HCT116 (cell line): ENCODE measurements at regions not wholly inside any gene's neighbourhood (a gene's known extent, or its start where the extent isn't known, plus 50 kb on each side); places are given as distances from the start of the nearest gene placed in this dataset.

ENCODE experiments used
- ATAC-seq: fragments of 200-7000 bp; cut with Tn5 transposase; 2 replicates; pipeline ENCODE4 v1.9.1; 2020; ENCODE audit warnings: mild to moderate bottlenecking, moderate library complexity
- BruUV-seq: library from RNA; stranded (reverse); fragments of 400-500 nt; replicated peaks from 2 replicates; lab custom pipeline; 2021; lab: Mats Ljungman, UMichigan
- CTCF ChIA-PET: fragments of 300-600 bp; sonication (Branson Sonifier 250); formaldehyde crosslinking; loops from one replicate; lab custom pipeline; 2021; ENCODE audit warnings: antibody characterized with exemption; lab: Charles Lee
- POLR2A ChIA-PET: fragments of 300-600, 350-600 bp; sonication (Branson Sonifier 250); formaldehyde crosslinking; loops from one replicate; lab custom pipeline; 2021; ENCODE audit warnings: antibody characterized with exemption; lab: Charles Lee
- RAD21 ChIA-PET, 2 experiments: fragments of 300-600 bp; sonication (Branson Sonifier 250); formaldehyde crosslinking; loops; one replicate each; lab custom pipeline; 2023; ENCODE audit warnings: low total read pairs in 2 of 2; ENCODE audit not compliant: uncharacterized antibody in 2 of 2, unreplicated experiment in 2 of 2, low non-redundant PET in 1 of 2; lab: Charles Lee
- DNase-seq: peaks from one replicate; pipeline ENCODE4 v3.0.0-alpha.2; 2010; ENCODE audit warnings: low read depth, low spot score
- H2AFZ ChIP-seq: fragments of 200-600 bp; shearing (Covaris generic), sonication (generic); 2 replicates; pipeline ENCODE4 v1.6.1; 2017; ENCODE audit warnings: low read depth, mixed run types, mixed read lengths, antibody characterized with exemption, low read length; ENCODE audit not compliant: poor library complexity, severe bottlenecking
- H3K27ac ChIP-seq: 2 replicates; pipeline ENCODE4 v1.5.1; 2012; ENCODE audit warnings: low read depth, low read length
- H3K27me3 ChIP-seq: fragments of 200-600 bp; sonication (generic); 2 replicates; pipeline ENCODE4 v1.6.1; 2016; ENCODE audit warnings: mixed run types, low read length, mixed read lengths; ENCODE audit not compliant: insufficient read depth
- H3K36me3 ChIP-seq, 2 experiments: fragments of 200-500 bp in 1 of 2; fragments of 200-600 bp in 1 of 2; sonication (Bioruptor generic) in 1 of 2; sonication (generic) in 1 of 2; 2 replicates each; pipeline versions ENCODE4 v1.5.1 to v1.6.1; 2014 to 2016; ENCODE audit warnings: low read length in 2 of 2, inconsistent platforms in 1 of 2, mixed read lengths in 1 of 2, mixed run types in 1 of 2; ENCODE audit not compliant: insufficient read depth in 2 of 2, control insufficient read depth in 1 of 2
- H3K4me1 ChIP-seq, 2 experiments: fragments of 200-600 bp in 1 of 2; sonication (generic) in 1 of 2; 2 replicates each; pipeline versions ENCODE4 v1.5.1 to v1.6.1; 2012 to 2017; ENCODE audit warnings: low read length in 2 of 2, inconsistent platforms in 1 of 2, mild to moderate bottlenecking in 1 of 2, mixed read lengths in 1 of 2, mixed run types in 1 of 2, moderate library complexity in 1 of 2; ENCODE audit not compliant: insufficient read depth in 2 of 2, control insufficient read depth in 1 of 2
- H3K4me2 ChIP-seq: fragments of 200-600 bp; sonication (generic); 2 replicates; pipeline ENCODE4 v1.6.1; 2017; ENCODE audit warnings: mixed run types, low read length, mixed read lengths
- H3K4me3 ChIP-seq, 2 experiments: fragments of 200-600 bp in 1 of 2; sonication (generic) in 1 of 2; replicated peaks in 1 of 2; 2 replicates each; pipeline ENCODE4 v1.5.1; 2011 to 2016; ENCODE audit warnings: low read length in 2 of 2, control low read depth in 1 of 2, low read depth in 1 of 2, mild to moderate bottlenecking in 1 of 2, mixed read lengths in 1 of 2, mixed run types in 1 of 2
- H3K79me2 ChIP-seq: fragments of 200-600 bp; sonication (generic); 2 replicates; pipeline ENCODE4 v1.6.1; 2017; ENCODE audit warnings: mild to moderate bottlenecking, mixed run types, low read length, moderate library complexity, mixed read lengths; ENCODE audit not compliant: insufficient read depth
- H3K9ac ChIP-seq: fragments of 200-600 bp; sonication (generic); 2 replicates; pipeline ENCODE4 v1.6.1; 2016; ENCODE audit warnings: low read length, mixed read lengths
- H3K9me2 ChIP-seq: fragments of 200-600 bp; sonication (generic), shearing (Covaris generic); 2 replicates; pipeline ENCODE4 v1.6.1; 2017; ENCODE audit warnings: mixed run types, mild to moderate bottlenecking, moderate library complexity; ENCODE audit not compliant: insufficient read depth
- H3K9me3 ChIP-seq, 2 experiments: fragments of 200-500 bp in 1 of 2; fragments of 200-600 bp in 1 of 2; sonication (Bioruptor generic) in 1 of 2; sonication (generic) in 1 of 2; 2 replicates each; pipeline ENCODE4 v1.6.1; 2014 to 2017; ENCODE audit warnings: low read length in 2 of 2, mixed read lengths in 2 of 2, inconsistent platforms in 1 of 2, low read depth in 1 of 2, mild to moderate bottlenecking in 1 of 2, mixed run types in 1 of 2, moderate library complexity in 1 of 2; ENCODE audit not compliant: control insufficient read depth in 1 of 2, insufficient read depth in 1 of 2
- H4K20me1 ChIP-seq: fragments of 200-600 bp; sonication (generic), shearing (Covaris generic); 2 replicates; pipeline ENCODE4 v1.6.1; 2017; ENCODE audit warnings: mixed run types, mild to moderate bottlenecking, moderate library complexity; ENCODE audit not compliant: insufficient read depth
- ATF3 ChIP-seq: IDR thresholded peaks from 2 replicates; pipeline ENCODE4 v1.6.1; 2012
- CTCF ChIP-seq, 3 experiments: fragments of 200-600 bp in 1 of 3; sonication (generic) in 1 of 3; IDR thresholded peaks in 2 of 3; conservative IDR thresholded peaks in 1 of 3; 2 replicates each; pipeline ENCODE4 v1.5.1; 2012 to 2017; ENCODE audit warnings: low read depth in 2 of 3, low read length in 2 of 3, antibody characterized with exemption in 1 of 3, borderline replicate concordance in 1 of 3, control low read depth in 1 of 3, mild to moderate bottlenecking in 1 of 3, mixed read lengths in 1 of 3, mixed run types in 1 of 3, moderate library complexity in 1 of 3; ENCODE audit not compliant: insufficient read depth in 1 of 3
- EGR1 ChIP-seq: IDR thresholded peaks from 2 replicates; pipeline ENCODE4 v1.6.1; 2012; ENCODE audit warnings: low read depth
- FOSL1 ChIP-seq: IDR thresholded peaks from 2 replicates; pipeline ENCODE4 v1.6.1; 2012; ENCODE audit warnings: low read depth
- JUND ChIP-seq: IDR thresholded peaks from 2 replicates; pipeline ENCODE4 v1.6.1; 2012
- RAD21 ChIP-seq: IDR thresholded peaks from 2 replicates; pipeline ENCODE4 v1.6.1; 2012; ENCODE audit warnings: low read depth, mild to moderate bottlenecking
- REST ChIP-seq: IDR thresholded peaks from 2 replicates; pipeline ENCODE4 v1.6.1; 2012; ENCODE audit warnings: low read depth
- SIN3A ChIP-seq: IDR thresholded peaks from 2 replicates; pipeline ENCODE4 v1.6.1; 2012; ENCODE audit warnings: low read depth
- TCF7L2 ChIP-seq: IDR thresholded peaks from 2 replicates; pipeline ENCODE4 v1.7.0; 2011; ENCODE audit warnings: borderline replicate concordance, inconsistent platforms; ENCODE audit not compliant: insufficient read depth, insufficient read length; ENCODE audit errors: extremely low read depth
- ZBTB33 ChIP-seq: IDR thresholded peaks from 2 replicates; pipeline ENCODE4 v1.6.1; 2011; ENCODE audit warnings: mild to moderate bottlenecking, low read length, moderate library complexity; ENCODE audit not compliant: insufficient replicate concordance; ENCODE audit errors: extremely low read depth
- ZFX ChIP-seq: fragments of 450-650 bp; IDR thresholded peaks from 2 replicates; pipeline ENCODE4 v1.6.1; 2017
- intact Hi-C: fragments of 100-400 bp; cut with micrococcal nuclease; formaldehyde crosslinking; loops from 2 replicates; pipeline ENCODE4 v1.10.0; 2022
- TF ChIP-seq, protein P1 (sequence below): IDR thresholded peaks from 2 replicates; pipeline ENCODE4 v1.6.1; 2012

- no peak overlapping the region for H3K4me3 ChIP-seq
- no peak overlapping the region for H3K9ac ChIP-seq
- H3K27ac ChIP-seq = no peak overlapping the region
- H3K9me2 ChIP-seq = no peaks in the 10 kb centered on the region
- H2AFZ ChIP-seq = no peak overlapping the region
- TF ChIP-seq SIN3A (no peak), ATF3 (no peak), ZBTB33 (no peak), CTCF (IDR thresholded peaks at IDR 0.05 in 2 of 3, conservative IDR thresholded peaks at IDR 0.05 in 1 of 3; ENCODE audit: borderline replicate concordance in 1 of 3, insufficient read depth in 1 of 3, low read depth in 2 of 3, low read length in 2 of 3) (peak; percentile 41 to 42 (median 41); a peak in 4 of 6 replicates), REST (no peak), TCF7L2 (no peak), FOSL1 (no peak), JUND (no peak), EGR1 (no peak), RAD21 (peak; percentile 65), ZFX (no peak)
- TF ChIP-seq, protein P1, sequence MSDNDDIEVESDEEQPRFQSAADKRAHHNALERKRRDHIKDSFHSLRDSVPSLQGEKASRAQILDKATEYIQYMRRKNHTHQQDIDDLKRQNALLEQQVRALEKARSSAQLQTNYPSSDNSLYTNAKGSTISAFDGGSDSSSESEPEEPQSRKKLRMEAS = no peak
- ChIA-PET POLR2A (no interaction called here), CTCF (interaction anchor here (1.2 to 2.3 kb wide), 3 partner anchors 65 to 214 kb away, joined by 3 to 16 read pairs (median 3); no protein-coding TSS in a partner anchor), RAD21 (interaction anchor here in 1 of 2 experiments (0.7 kb wide), 1 partner anchor 192 kb away, joined by 3 read pairs; no protein-coding TSS in a partner anchor)
- no peaks in the 10 kb centered on the region for H3K9me3 ChIP-seq
- BruUV-seq = no TSS peak
- DNase-seq (peak; percentile 28), ATAC-seq (peak; percentile 70)
- H3K4me1 ChIP-seq = no peaks in the 10 kb centered on the region
- H3K4me2 ChIP-seq = no peak overlapping the region
- no peaks in the 10 kb centered on the region for H4K20me1 ChIP-seq
- no peaks in the 10 kb centered on the region for H3K79me2 ChIP-seq
- intact Hi-C loops = loop anchor here (1.0 kb wide), 1 partner anchor 193 kb away; no protein-coding TSS in a partner anchor
- H3K36me3 ChIP-seq = no peaks in the 10 kb centered on the region
- H3K27me3 ChIP-seq = 0 out of 2 replicates have a peak, but pooled peaks cover 3% of the 10 kb centered on the region
These were observed 114.4 kb upstream of the DTNA start for GRCh38 chr18:34595690-34596089.
